ENCODE measurements at regions not wholly inside any gene's neighbourhood (a gene's known extent, or its start where the extent isn't known, plus 50 kb on each side); places are given as distances from the start of the nearest gene placed in this dataset.

DNA sequence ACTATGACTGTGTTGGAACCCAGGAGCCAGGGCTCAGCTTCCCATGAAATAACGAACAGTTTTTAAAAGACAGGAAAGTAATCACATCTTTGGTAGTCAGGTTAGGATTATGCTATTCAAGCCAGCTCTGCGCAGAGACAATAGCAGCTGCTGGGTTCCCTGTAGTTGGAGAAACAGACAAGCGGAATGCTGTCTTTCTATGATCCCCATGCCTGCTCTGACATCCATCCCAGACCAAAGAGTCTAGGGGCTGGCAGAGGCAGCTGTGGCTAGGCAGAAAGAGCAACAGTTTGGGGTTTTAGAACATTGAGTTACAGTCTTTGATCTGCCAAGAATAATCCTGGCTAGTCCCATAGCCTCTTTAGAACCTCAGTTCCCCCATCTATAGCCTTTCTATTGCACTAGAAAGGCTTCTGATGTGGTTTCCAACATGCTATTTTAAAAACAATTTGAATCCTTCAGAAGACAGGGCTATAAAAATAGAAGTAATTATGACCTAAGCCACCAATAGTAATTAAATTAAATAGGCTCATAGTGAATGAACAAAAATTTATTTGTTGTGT, 146.8 kb downstream of the MTX2 start:
- no peak overlapping the region for H3K27ac ChIP-seq (ENCODE audit: low read depth, low read length, poor library complexity, severe bottlenecking)
- BruUV-seq (replicated peaks), result no TSS peak
- no peak for DNase-seq (ENCODE audit: low spot score)
- H3K4me3 ChIP-seq (ENCODE audit: low read depth, low read length, poor library complexity, severe bottlenecking), result no peak overlapping the region
- ChIA-PET CTCF (no interaction called here), POLR2A (ENCODE audit: low non-redundant PET) (no interaction called here)
- H3K36me3 ChIP-seq (ENCODE audit: insufficient read depth, low read length, poor library complexity, severe bottlenecking), result no peaks in the 10 kb centered on the region
- TF ChIP-seq CTCF (conservative IDR thresholded peaks at IDR 0.05; ENCODE audit: low read depth, low read length) (no peak), EZH2 (IDR thresholded peaks at IDR 0.05; ENCODE audit: borderline replicate concordance, low read depth, low read length, poor library complexity, severe bottlenecking) (no peak)
- no peaks in the 10 kb centered on the region for H3K27me3 ChIP-seq (replicated peaks; ENCODE audit: insufficient read depth, low read depth, low read length, poor library complexity)
- H3K9me3 ChIP-seq (ENCODE audit: low read depth, low read length, poor library complexity, severe bottlenecking), result no peaks in the 10 kb centered on the region
- intact Hi-C loops (cut with micrococcal nuclease; ENCODE audit: unreplicated experiment), result no loop called here
- H3K4me1 ChIP-seq (ENCODE audit: insufficient read depth, low read length, poor library complexity, severe bottlenecking), result no peaks in the 10 kb centered on the region

GRCh38 chr2:176418768-176419167, 149.5 kb downstream of the MTX2 start:
- no peak overlapping the region for H3K27ac ChIP-seq (ENCODE audit: low read depth, low read length, poor library complexity, severe bottlenecking)
- H3K4me3 ChIP-seq (ENCODE audit: low read depth, low read length, poor library complexity, severe bottlenecking), result no peak overlapping the region
- CTCF ChIA-PET, result no interaction called here
- H3K36me3 ChIP-seq (ENCODE audit: insufficient read depth, low read length, poor library complexity, severe bottlenecking), result no peaks in the 10 kb centered on the region
- no TSS peak for BruUV-seq (replicated peaks)
- no peaks in the 10 kb centered on the region for H3K4me1 ChIP-seq (ENCODE audit: insufficient read depth, low read length, poor library complexity, severe bottlenecking)
- H3K27me3 ChIP-seq (replicated peaks; ENCODE audit: insufficient read depth, low read depth, low read length, poor library complexity), result no peaks in the 10 kb centered on the region
- POLR2A ChIA-PET (ENCODE audit: low non-redundant PET), result no interaction called here
- H3K9me3 ChIP-seq (ENCODE audit: low read depth, low read length, poor library complexity, severe bottlenecking), result no peaks in the 10 kb centered on the region
- TF ChIP-seq EZH2 (IDR thresholded peaks at IDR 0.05; ENCODE audit: borderline replicate concordance, low read depth, low read length, poor library complexity, severe bottlenecking) (no peak), CTCF (conservative IDR thresholded peaks at IDR 0.05; ENCODE audit: low read depth, low read length) (no peak)
- no peak for DNase-seq (ENCODE audit: low spot score)
- intact Hi-C loops (cut with micrococcal nuclease; ENCODE audit: unreplicated experiment), result no loop called here

DNA sequence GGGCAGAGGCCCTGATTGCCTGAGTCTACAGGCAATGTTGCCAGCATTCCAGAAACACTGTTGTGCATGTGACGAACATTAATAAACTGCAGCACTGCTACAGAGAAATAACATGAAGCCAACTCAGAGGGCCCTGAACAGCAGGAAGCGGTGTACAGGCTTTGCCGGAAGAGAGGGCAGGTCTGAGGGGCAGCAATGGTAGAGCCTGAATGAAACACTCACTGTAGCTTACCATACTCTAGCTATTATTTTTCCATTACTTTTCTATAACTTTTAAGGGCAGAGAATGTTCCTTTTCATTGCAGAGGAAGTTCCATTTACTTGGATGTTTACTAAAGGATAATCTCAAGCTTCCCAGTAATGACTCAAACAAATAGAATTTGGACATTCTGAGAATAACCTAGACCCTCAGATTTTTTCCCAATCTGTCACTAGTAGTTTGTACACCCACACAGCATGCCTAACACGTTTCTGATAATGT, 150.4 kb downstream of the MTX2 start:
- ChIA-PET CTCF (no interaction called here), POLR2A (ENCODE audit: low non-redundant PET) (no interaction called here)
- no peak for TF ChIP-seq CTCF (conservative IDR thresholded peaks at IDR 0.05; ENCODE audit: low read depth, low read length)
- no peaks in the 10 kb centered on the region for H3K4me1 ChIP-seq (ENCODE audit: insufficient read depth, low read length, poor library complexity, severe bottlenecking)
- intact Hi-C loops (cut with micrococcal nuclease; ENCODE audit: unreplicated experiment), result no loop called here
- no TSS peak for BruUV-seq (replicated peaks)
- H3K27ac ChIP-seq (ENCODE audit: low read depth, low read length, poor library complexity, severe bottlenecking), result no peak overlapping the region
- DNase-seq (ENCODE audit: low spot score), result no peak
- H3K36me3 ChIP-seq (ENCODE audit: insufficient read depth, low read length, poor library complexity, severe bottlenecking), result no peaks in the 10 kb centered on the region
- no peaks in the 10 kb centered on the region for H3K9me3 ChIP-seq (ENCODE audit: low read depth, low read length, poor library complexity, severe bottlenecking)
- H3K4me3 ChIP-seq (ENCODE audit: low read depth, low read length, poor library complexity, severe bottlenecking), result no peak overlapping the region
- no peaks in the 10 kb centered on the region for H3K27me3 ChIP-seq (replicated peaks; ENCODE audit: insufficient read depth, low read depth, low read length, poor library complexity)
